HG03521 (cell line): ENCODE measurements at regions not wholly inside any gene's neighbourhood (a gene's known extent, or its start where the extent isn't known, plus 50 kb on each side); places are given as distances from the start of the nearest gene placed in this dataset.

Experiments
- ATAC-seq: cut with Tn5 transposase; IDR thresholded peaks from one replicate; pipeline ENCODE4 v1.9.1; 2021; ENCODE audit warnings: mild to moderate bottlenecking, moderate library complexity; ENCODE audit not compliant: unreplicated experiment

- no peak for ATAC-seq
These were observed 374.3 kb downstream of the PCDH7 start for GRCh38 chr4:31094474-31094873.

GRCh38 chr4:31097999-31098398, 377.8 kb downstream of the PCDH7 start:
- no peak for ATAC-seq

GRCh38 chr4:31100536-31100935, 380.4 kb downstream of the PCDH7 start:
- no peak for ATAC-seq

GRCh38 chr4:31104043-31104442, 383.9 kb downstream of the PCDH7 start:
- no peak for ATAC-seq

GRCh38 chr4:31104577-31104976, 384.4 kb downstream of the PCDH7 start:
- ATAC-seq, result no peak

- no peak for ATAC-seq
These were observed 386.2 kb downstream of the PCDH7 start for GRCh38 chr4:31106419-31106818.

- ATAC-seq, result no peak
These were observed 387.2 kb downstream of the PCDH7 start for GRCh38 chr4:31107362-31107761.

GRCh38 chr4:31108762-31109161, 388.6 kb downstream of the PCDH7 start:
- no peak for ATAC-seq

- ATAC-seq, result no peak
These were observed 391.6 kb downstream of the PCDH7 start for GRCh38 chr4:31111790-31112189.

- no peak for ATAC-seq
These were observed 394.6 kb downstream of the PCDH7 start for GRCh38 chr4:31114816-31115215.

- no peak for ATAC-seq
These were observed 403.9 kb downstream of the PCDH7 start for GRCh38 chr4:31124008-31124585.

- no peak for ATAC-seq
These were observed 404.9 kb downstream of the PCDH7 start for GRCh38 chr4:31125061-31125460.

GRCh38 chr4:31125496-31125895, 405.3 kb downstream of the PCDH7 start:
- no peak for ATAC-seq

GRCh38 chr4:31126881-31127398, 406.8 kb downstream of the PCDH7 start:
- ATAC-seq, result no peak

- no peak for ATAC-seq
These were observed 410.8 kb downstream of the PCDH7 start for GRCh38 chr4:31130930-31131329.

GRCh38 chr4:31134720-31135119, 414.6 kb downstream of the PCDH7 start:
- no peak for ATAC-seq

- ATAC-seq, result no peak
These were observed 419.6 kb downstream of the PCDH7 start for GRCh38 chr4:31139767-31140166.

- ATAC-seq, result no peak
These were observed 421.1 kb downstream of the PCDH7 start for GRCh38 chr4:31141095-31141831.

- ATAC-seq, result no peak
These were observed 421.6 kb downstream of the PCDH7 start for GRCh38 chr4:31141832-31142142.

GRCh38 chr4:31146366-31146765, 426.2 kb downstream of the PCDH7 start:
- ATAC-seq, result no peak

- ATAC-seq, result no peak
These were observed 428.8 kb downstream of the PCDH7 start for GRCh38 chr4:31148990-31149389.

GRCh38 chr4:31156221-31156620, 436.1 kb downstream of the PCDH7 start:
- ATAC-seq, result no peak

- no peak for ATAC-seq
These were observed 440.0 kb downstream of the PCDH7 start for GRCh38 chr4:31160146-31160545.
